WTC11 (cell line): ENCODE measurements at regions not wholly inside any gene's neighbourhood (a gene's known extent, or its start where the extent isn't known, plus 50 kb on each side); places are given as distances from the start of the nearest gene placed in this dataset.

ENCODE experiments used
- ATAC-seq: fragments of 200-7000 bp; cut with Tn5 transposase; 2 replicates; pipeline ENCODE4 v1.10.0; 2021; ENCODE audit warnings: mild to moderate bottlenecking, moderate library complexity
- CTCF ChIA-PET: fragments of 300-600 bp; sonication (Branson Sonifier 250); formaldehyde crosslinking; loops from one replicate; lab custom pipeline; 2021; ENCODE audit warnings: antibody characterized with exemption; lab: Charles Lee
- POLR2A ChIA-PET: fragments of 350-600 bp; sonication (Branson Sonifier 250); formaldehyde crosslinking; loops from one replicate; lab custom pipeline; 2021; ENCODE audit warnings: antibody characterized with exemption; lab: Charles Lee
- DNase-seq: peaks from one replicate; pipeline ENCODE4 v3.0.0; 2021; ENCODE audit warnings: low spot score
- H3K27ac Mint-ChIP-seq: 2 replicates; pipeline ENCODE4 v1.8.0; 2021; ENCODE audit warnings: mixed read lengths
- H3K27me3 Mint-ChIP-seq: 2 replicates; pipeline ENCODE4 v1.8.0; 2021; ENCODE audit warnings: low read depth, mild to moderate bottlenecking, moderate library complexity, mixed read lengths
- H3K36me3 Mint-ChIP-seq: 2 replicates; pipeline ENCODE4 v1.8.0; 2021; ENCODE audit warnings: mixed read lengths
- H3K4me1 Mint-ChIP-seq: 2 replicates; pipeline ENCODE4 v1.8.0; 2022; ENCODE audit warnings: mixed read lengths
- H3K4me3 Mint-ChIP-seq: 2 replicates; pipeline ENCODE4 v1.8.0; 2021; ENCODE audit warnings: mild to moderate bottlenecking, moderate library complexity, mixed read lengths
- H3K9me3 Mint-ChIP-seq: 2 replicates; pipeline ENCODE4 v1.8.0; 2021; ENCODE audit warnings: mixed read lengths
- ATF6 ChIP-seq: sonication (generic); formaldehyde crosslinking; IDR thresholded peaks from 2 replicates; pipeline ENCODE4 v1.8.1; 2023; ENCODE audit warnings: mild to moderate bottlenecking, missing genetic modification reagents
- CREM ChIP-seq: sonication (generic); formaldehyde crosslinking; IDR thresholded peaks from 2 replicates; pipeline ENCODE4 v1.8.1; 2022; ENCODE audit warnings: mild to moderate bottlenecking, missing genetic modification reagents, moderate library complexity
- CTCF ChIP-seq: fragments of 200-600 bp; IDR thresholded peaks from 2 replicates; pipeline ENCODE4 v1.8.0; 2022; ENCODE audit warnings: antibody characterized with exemption
- ELF4 ChIP-seq: sonication (generic); formaldehyde crosslinking; IDR thresholded peaks from 2 replicates; pipeline ENCODE4 v1.8.1; 2022; ENCODE audit warnings: low read depth, mild to moderate bottlenecking, moderate library complexity, missing genetic modification reagents
- FOXJ3 ChIP-seq: sonication (generic); formaldehyde crosslinking; IDR thresholded peaks from 2 replicates; pipeline ENCODE4 v1.9.0; 2021; ENCODE audit warnings: missing genetic modification reagents, mild to moderate bottlenecking, borderline replicate concordance
- GRHL2 ChIP-seq: fragments of 250-450 bp; sonication (Bioruptor Pico); IDR thresholded peaks from 2 replicates; pipeline ENCODE4 v1.8.0; 2022; ENCODE audit warnings: mild to moderate bottlenecking, moderate library complexity; ENCODE audit not compliant: insufficient replicate concordance, severe bottlenecking
- HMGA2 ChIP-seq: fragments of 250-450 bp; sonication (Bioruptor Pico); IDR thresholded peaks from 2 replicates; pipeline ENCODE4 v1.4.0; 2021; ENCODE audit warnings: mild to moderate bottlenecking, moderate library complexity
- HMGXB4 ChIP-seq: sonication (generic); formaldehyde crosslinking; IDR thresholded peaks from 2 replicates; pipeline ENCODE4 v1.8.1; 2023; ENCODE audit warnings: mild to moderate bottlenecking, moderate library complexity, missing genetic modification reagents
- IRF2 ChIP-seq: sonication (generic); formaldehyde crosslinking; IDR thresholded peaks from 2 replicates; pipeline ENCODE4 v1.8.0; 2022; ENCODE audit warnings: low read depth, missing genetic modification reagents, borderline replicate concordance
- MXD4 ChIP-seq: fragments of 250-450 bp; sonication (Bioruptor Pico); IDR thresholded peaks from 2 replicates; pipeline ENCODE4 v1.8.0; 2021; ENCODE audit warnings: mild to moderate bottlenecking, moderate library complexity, borderline replicate concordance
- NR3C1 ChIP-seq: sonication (generic); formaldehyde crosslinking; conservative IDR thresholded peaks from 2 replicates; pipeline ENCODE4 v1.8.1; 2023; ENCODE audit warnings: low read depth, mild to moderate bottlenecking, missing genetic modification reagents
- RELA ChIP-seq: sonication (generic); formaldehyde crosslinking; IDR thresholded peaks from 2 replicates; pipeline ENCODE4 v1.8.1; 2022; ENCODE audit warnings: missing genetic modification reagents, mild to moderate bottlenecking, borderline replicate concordance
- SMAD4 ChIP-seq: sonication (generic); formaldehyde crosslinking; IDR thresholded peaks from 2 replicates; pipeline ENCODE4 v1.8.0; 2022; ENCODE audit warnings: mild to moderate bottlenecking, missing genetic modification reagents
- TEAD1 ChIP-seq: sonication (generic); formaldehyde crosslinking; IDR thresholded peaks from 2 replicates; pipeline ENCODE4 v1.8.0; 2022; ENCODE audit warnings: mild to moderate bottlenecking, missing genetic modification reagents
- TEAD4 ChIP-seq: sonication (generic); formaldehyde crosslinking; IDR thresholded peaks from 2 replicates; pipeline ENCODE4 v1.8.0; 2022; ENCODE audit warnings: mild to moderate bottlenecking, missing genetic modification reagents
- ZNF121 ChIP-seq: sonication (generic); formaldehyde crosslinking; IDR thresholded peaks from 2 replicates; pipeline ENCODE4 v1.8.0; 2023; ENCODE audit warnings: missing genetic modification reagents
- ZNF232 ChIP-seq: sonication (generic); formaldehyde crosslinking; IDR thresholded peaks from 2 replicates; pipeline ENCODE4 v1.8.0; 2022; ENCODE audit warnings: mild to moderate bottlenecking, missing genetic modification reagents
- ZNF512 ChIP-seq: sonication (generic); formaldehyde crosslinking; IDR thresholded peaks from 2 replicates; pipeline ENCODE4 v1.8.1; 2022; ENCODE audit warnings: missing genetic modification reagents, borderline replicate concordance
- ZNF671 ChIP-seq: fragments of 250-450 bp; sonication (Bioruptor Pico); IDR thresholded peaks from 2 replicates; pipeline ENCODE4 v1.8.0; 2021; ENCODE audit warnings: mild to moderate bottlenecking
- TF ChIP-seq, protein P1 (sequence below): fragments of 250-450 bp; sonication (Bioruptor Pico); IDR thresholded peaks from 2 replicates; pipeline ENCODE4 v1.8.0; 2021; ENCODE audit warnings: mild to moderate bottlenecking
- TF ChIP-seq, protein P2 (sequence below): sonication (generic); formaldehyde crosslinking; conservative IDR thresholded peaks from 2 replicates; pipeline ENCODE4 v1.8.1; 2023; ENCODE audit warnings: mild to moderate bottlenecking, low read depth, missing genetic modification reagents, moderate library complexity
- TF ChIP-seq, protein P3 (sequence below): fragments of 250-450 bp; sonication (Bioruptor Pico); IDR thresholded peaks from 2 replicates; pipeline ENCODE4 v1.9.0; 2021; ENCODE audit warnings: mild to moderate bottlenecking

- no peak overlapping the region for H3K27ac Mint-ChIP-seq
- no peak overlapping the region for H3K4me3 Mint-ChIP-seq
- peaks cover 2% of the 10 kb centered on the region for H3K4me1 Mint-ChIP-seq
- POLR2A ChIA-PET, result no interaction called here
- TF ChIP-seq, protein P1, sequence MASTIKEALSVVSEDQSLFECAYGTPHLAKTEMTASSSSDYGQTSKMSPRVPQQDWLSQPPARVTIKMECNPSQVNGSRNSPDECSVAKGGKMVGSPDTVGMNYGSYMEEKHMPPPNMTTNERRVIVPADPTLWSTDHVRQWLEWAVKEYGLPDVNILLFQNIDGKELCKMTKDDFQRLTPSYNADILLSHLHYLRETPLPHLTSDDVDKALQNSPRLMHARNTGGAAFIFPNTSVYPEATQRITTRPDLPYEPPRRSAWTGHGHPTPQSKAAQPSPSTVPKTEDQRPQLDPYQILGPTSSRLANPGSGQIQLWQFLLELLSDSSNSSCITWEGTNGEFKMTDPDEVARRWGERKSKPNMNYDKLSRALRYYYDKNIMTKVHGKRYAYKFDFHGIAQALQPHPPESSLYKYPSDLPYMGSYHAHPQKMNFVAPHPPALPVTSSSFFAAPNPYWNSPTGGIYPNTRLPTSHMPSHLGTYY (CRISPR knock-in tag), result no peak
- TF ChIP-seq NR3C1 (no peak), CREM (no peak), RELA (CRISPR knock-in tag) (no peak), HMGXB4 (CRISPR knock-in tag) (no peak), FOXJ3 (no peak), GRHL2 (no peak), TEAD4 (CRISPR knock-in tag) (no peak), ELF4 (CRISPR knock-in tag) (no peak), CTCF (no peak), SMAD4 (no peak)
- TF ChIP-seq, protein P2, sequence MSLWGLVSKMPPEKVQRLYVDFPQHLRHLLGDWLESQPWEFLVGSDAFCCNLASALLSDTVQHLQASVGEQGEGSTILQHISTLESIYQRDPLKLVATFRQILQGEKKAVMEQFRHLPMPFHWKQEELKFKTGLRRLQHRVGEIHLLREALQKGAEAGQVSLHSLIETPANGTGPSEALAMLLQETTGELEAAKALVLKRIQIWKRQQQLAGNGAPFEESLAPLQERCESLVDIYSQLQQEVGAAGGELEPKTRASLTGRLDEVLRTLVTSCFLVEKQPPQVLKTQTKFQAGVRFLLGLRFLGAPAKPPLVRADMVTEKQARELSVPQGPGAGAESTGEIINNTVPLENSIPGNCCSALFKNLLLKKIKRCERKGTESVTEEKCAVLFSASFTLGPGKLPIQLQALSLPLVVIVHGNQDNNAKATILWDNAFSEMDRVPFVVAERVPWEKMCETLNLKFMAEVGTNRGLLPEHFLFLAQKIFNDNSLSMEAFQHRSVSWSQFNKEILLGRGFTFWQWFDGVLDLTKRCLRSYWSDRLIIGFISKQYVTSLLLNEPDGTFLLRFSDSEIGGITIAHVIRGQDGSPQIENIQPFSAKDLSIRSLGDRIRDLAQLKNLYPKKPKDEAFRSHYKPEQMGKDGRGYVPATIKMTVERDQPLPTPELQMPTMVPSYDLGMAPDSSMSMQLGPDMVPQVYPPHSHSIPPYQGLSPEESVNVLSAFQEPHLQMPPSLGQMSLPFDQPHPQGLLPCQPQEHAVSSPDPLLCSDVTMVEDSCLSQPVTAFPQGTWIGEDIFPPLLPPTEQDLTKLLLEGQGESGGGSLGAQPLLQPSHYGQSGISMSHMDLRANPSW (CRISPR knock-in tag), result no peak
- TF ChIP-seq, all 79 proteins: peak for 0
- Mint-ChIP-seq H3K27me3 (no peaks in the 10 kb centered on the region), H3K36me3 (peaks cover 25% of the 10 kb centered on the region), H3K9me3 (peaks cover 28% of the 10 kb centered on the region)
- ATAC-seq (no peak), DNase-seq (no peak)
- CTCF ChIA-PET, result no interaction called here
These were observed 439.6 kb downstream of the CSNK1G3 start for GRCh38 chr5:123951582-123951977.

- no peak overlapping the region for H3K27ac Mint-ChIP-seq
- H3K36me3 Mint-ChIP-seq, result peaks cover 31% of the 10 kb centered on the region
- DNase-seq (no peak), ATAC-seq (no peak)
- H3K9me3 Mint-ChIP-seq, result peaks cover 34% of the 10 kb centered on the region
- peaks cover 9% of the 10 kb centered on the region for H3K4me1 Mint-ChIP-seq
- no peaks in the 10 kb centered on the region for H3K27me3 Mint-ChIP-seq
- ChIA-PET CTCF (no interaction called here), POLR2A (no interaction called here)
- no peak overlapping the region for H3K4me3 Mint-ChIP-seq
- TF ChIP-seq ZNF232 (no peak), MXD4 (CRISPR knock-in tag) (no peak), ZNF512 (CRISPR knock-in tag) (no peak), HMGA2 (CRISPR knock-in tag) (no peak), IRF2 (CRISPR knock-in tag) (no peak), TEAD1 (no peak), ZNF671 (CRISPR knock-in tag) (no peak), ATF6 (CRISPR knock-in tag) (no peak), ZNF121 (CRISPR knock-in tag) (no peak)
- TF ChIP-seq, protein P3, sequence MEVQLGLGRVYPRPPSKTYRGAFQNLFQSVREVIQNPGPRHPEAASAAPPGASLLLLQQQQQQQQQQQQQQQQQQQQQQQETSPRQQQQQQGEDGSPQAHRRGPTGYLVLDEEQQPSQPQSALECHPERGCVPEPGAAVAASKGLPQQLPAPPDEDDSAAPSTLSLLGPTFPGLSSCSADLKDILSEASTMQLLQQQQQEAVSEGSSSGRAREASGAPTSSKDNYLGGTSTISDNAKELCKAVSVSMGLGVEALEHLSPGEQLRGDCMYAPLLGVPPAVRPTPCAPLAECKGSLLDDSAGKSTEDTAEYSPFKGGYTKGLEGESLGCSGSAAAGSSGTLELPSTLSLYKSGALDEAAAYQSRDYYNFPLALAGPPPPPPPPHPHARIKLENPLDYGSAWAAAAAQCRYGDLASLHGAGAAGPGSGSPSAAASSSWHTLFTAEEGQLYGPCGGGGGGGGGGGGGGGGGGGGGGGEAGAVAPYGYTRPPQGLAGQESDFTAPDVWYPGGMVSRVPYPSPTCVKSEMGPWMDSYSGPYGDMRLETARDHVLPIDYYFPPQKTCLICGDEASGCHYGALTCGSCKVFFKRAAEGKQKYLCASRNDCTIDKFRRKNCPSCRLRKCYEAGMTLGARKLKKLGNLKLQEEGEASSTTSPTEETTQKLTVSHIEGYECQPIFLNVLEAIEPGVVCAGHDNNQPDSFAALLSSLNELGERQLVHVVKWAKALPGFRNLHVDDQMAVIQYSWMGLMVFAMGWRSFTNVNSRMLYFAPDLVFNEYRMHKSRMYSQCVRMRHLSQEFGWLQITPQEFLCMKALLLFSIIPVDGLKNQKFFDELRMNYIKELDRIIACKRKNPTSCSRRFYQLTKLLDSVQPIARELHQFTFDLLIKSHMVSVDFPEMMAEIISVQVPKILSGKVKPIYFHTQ (CRISPR knock-in tag), result no peak
These were observed 439.0 kb downstream of the CSNK1G3 start for GRCh38 chr5:123950701-123951581.
